B cell (primary cell): ENCODE measurements at regions not wholly inside any gene's neighbourhood (a gene's known extent, or its start where the extent isn't known, plus 50 kb on each side); places are given as distances from the start of the nearest gene placed in this dataset.

Experiments
- ATAC-seq: fragments of 200-7000 bp; cut with Tn5 transposase; one replicate; pipeline ENCODE4 v1.10.0; 2021; ENCODE audit warnings: low read depth, mild to moderate bottlenecking, moderate number of reproducible peaks, moderate library complexity
- CTCF ChIA-PET: fragments of 350-600 bp; sonication (Branson Sonifier 250); formaldehyde crosslinking; loops from one replicate; lab custom pipeline; 2021; ENCODE audit warnings: antibody characterized with exemption, inconsistent platforms; lab: Charles Lee
- POLR2A ChIA-PET: fragments of 350-600 bp; sonication (Branson Sonifier 250); formaldehyde crosslinking; loops from one replicate; lab custom pipeline; 2021; ENCODE audit warnings: antibody characterized with exemption; lab: Charles Lee
- DNase-seq: peaks from one replicate; pipeline ENCODE4 v3.0.0; 2013
- H2AFZ ChIP-seq: 2 replicates; pipeline ENCODE4 v1.6.1; 2012; ENCODE audit warnings: mild to moderate bottlenecking, low read depth, low read length; ENCODE audit not compliant: insufficient read depth, poor library complexity, severe bottlenecking
- H3K27ac ChIP-seq, 2 donors: 1 replicate in 1 of 2; 2 replicates in 1 of 2; pipeline ENCODE4 v1.5.1; 2012 to 2013; ENCODE audit warnings: low read length in 2 of 2, mild to moderate bottlenecking in 2 of 2, moderate library complexity in 1 of 2
- H3K27me3 ChIP-seq, 4 experiments: fragments of 200-600 bp in 1 of 4; sonication (generic) in 1 of 4; replicated peaks in 1 of 4; 1 replicate in 2 of 4; 2 replicates in 2 of 4; pipeline versions ENCODE4 v1.6.1 to v1.7.0; 2013 to 2016; ENCODE audit warnings: low read length in 3 of 4, mild to moderate bottlenecking in 2 of 4, mixed read lengths in 1 of 4, moderate library complexity in 1 of 4; ENCODE audit not compliant: insufficient read depth in 4 of 4, control insufficient read depth in 3 of 4; ENCODE audit errors: control extremely low read depth in 1 of 4
- H3K36me3 ChIP-seq, 2 experiments: replicated peaks in 1 of 2; 1 replicate in 1 of 2; 2 replicates in 1 of 2; pipeline versions ENCODE4 v1.6.1 to v1.7.1; 2013; ENCODE audit warnings: low read length in 1 of 2; ENCODE audit not compliant: insufficient read depth in 2 of 2, control insufficient read depth in 1 of 2; ENCODE audit errors: control extremely low read depth in 1 of 2, extremely low read depth in 1 of 2
- H3K4me1 ChIP-seq, 2 donors: fragments of 200-600 bp in 1 of 2; sonication (generic) in 1 of 2; 1 replicate in 1 of 2; 2 replicates in 1 of 2; pipeline versions ENCODE4 v1.5.1 to v1.6.1; 2013 to 2017; ENCODE audit warnings: low read length in 2 of 2; ENCODE audit not compliant: control insufficient read depth in 2 of 2, insufficient read depth in 2 of 2
- H3K4me2 ChIP-seq: replicated peaks from 2 replicates; pipeline ENCODE3; 2012; ENCODE audit warnings: mild to moderate bottlenecking, low read depth, low read length; ENCODE audit not compliant: poor library complexity, severe bottlenecking
- H3K4me3 ChIP-seq, 5 experiments: fragments of 200-600 bp in 1 of 5; sonication (generic) in 1 of 5; 1 replicate in 3 of 5; 2 replicates in 2 of 5; pipeline versions ENCODE4 v1.5.1 to v1.7.0; 2011 to 2016; ENCODE audit warnings: low read length in 4 of 5, mild to moderate bottlenecking in 4 of 5, low read depth in 2 of 5, control low read depth in 1 of 5, moderate library complexity in 1 of 5; ENCODE audit not compliant: insufficient read depth in 1 of 5; ENCODE audit errors: control extremely low read depth in 1 of 5, extremely low read depth in 1 of 5
- H3K79me2 ChIP-seq: fragments of 200-600 bp; sonication (generic); one replicate; pipeline ENCODE4 v1.6.0; 2016; ENCODE audit warnings: low read length; ENCODE audit not compliant: control insufficient read depth, insufficient read depth
- H3K9ac ChIP-seq: fragments of 200-600 bp; sonication (generic); 2 replicates; pipeline ENCODE4 v1.6.1; 2017; ENCODE audit warnings: mild to moderate bottlenecking, low read length, moderate library complexity
- H3K9me3 ChIP-seq, 3 donors: one replicate each; pipeline versions ENCODE4 v1.6.1 to v1.7.1; 2013; ENCODE audit warnings: low read length in 2 of 3; ENCODE audit not compliant: control insufficient read depth in 2 of 3, insufficient read depth in 1 of 3; ENCODE audit errors: control extremely low read depth in 1 of 3
- H4K20me1 ChIP-seq: 2 replicates; pipeline ENCODE4 v1.6.0; 2012; ENCODE audit warnings: mild to moderate bottlenecking, low read length; ENCODE audit not compliant: insufficient read depth, control insufficient read depth, poor library complexity, severe bottlenecking
- H3K27ac Mint-ChIP-seq: one replicate; pipeline ENCODE4 v1.8.0; 2021; ENCODE audit warnings: mixed read lengths
- H3K27me3 Mint-ChIP-seq: one replicate; pipeline ENCODE4 v1.8.0; 2021; ENCODE audit warnings: mixed read lengths
- H3K4me1 Mint-ChIP-seq: one replicate; pipeline ENCODE4 v1.8.0; 2021; ENCODE audit warnings: mixed read lengths
- H3K4me3 Mint-ChIP-seq: one replicate; pipeline ENCODE4 v1.8.0; 2021; ENCODE audit warnings: mixed read lengths
- H3K9me3 Mint-ChIP-seq: one replicate; pipeline ENCODE4 v1.8.0; 2022; ENCODE audit warnings: mixed read lengths; ENCODE audit not compliant: insufficient read depth
- EZH2 ChIP-seq: IDR thresholded peaks from 2 replicates; pipeline ENCODE4 v1.6.1; 2012; ENCODE audit warnings: borderline replicate concordance, low read depth, mild to moderate bottlenecking, moderate library complexity, low read length; ENCODE audit not compliant: insufficient read depth, poor library complexity, severe bottlenecking
- WGBS: methylation state at CpG from one replicate; pipeline ENCODE4 v1.1.5; 2013; ENCODE audit warnings: missing lambda C conversion rate; ENCODE audit not compliant: insufficient coverage; 5-methylcytosine and 5-hydroxymethylcytosine counted together
- intact Hi-C: fragments of 100-400 bp; cut with micrococcal nuclease; formaldehyde crosslinking; loops from one replicate; pipeline ENCODE4 v1.10.0; 2022
- TF ChIP-seq, protein P1 (sequence below): fragments of 200-600 bp; IDR thresholded peaks from one replicate; pipeline ENCODE4 v1.8.0; 2022; ENCODE audit warnings: antibody characterized with exemption, mild to moderate bottlenecking

DNA sequence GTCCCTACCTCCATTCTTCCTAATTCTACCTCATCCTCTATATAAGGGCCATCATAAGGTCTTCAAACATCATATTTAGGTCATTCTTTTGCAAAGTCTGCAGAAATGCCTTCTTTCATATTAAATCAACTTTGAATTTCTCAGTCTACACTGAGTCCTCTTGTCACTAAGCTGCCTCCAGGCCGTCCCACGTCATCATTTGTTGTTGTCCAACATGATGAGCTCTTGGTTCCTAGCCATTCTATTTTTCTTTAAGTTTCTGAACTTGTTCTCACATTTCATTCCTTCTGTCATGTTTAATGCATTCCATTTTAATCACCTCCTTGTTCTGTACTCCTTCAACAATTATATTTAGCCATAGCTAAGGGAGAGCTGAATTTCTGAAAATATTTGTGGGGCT, 59.2 kb upstream of the PGR start:
- ChIA-PET POLR2A (no interaction called here), CTCF (interaction anchor here (0.7 kb wide), 1 partner anchor 618 kb away, joined by 3 read pairs; no protein-coding TSS in a partner anchor)
- no peaks in the 10 kb centered on the region for H3K27me3 Mint-ChIP-seq

GRCh38 chr11:101188173-101188572, 58.6 kb upstream of the PGR start:
- no peaks in the 10 kb centered on the region for H3K4me1 ChIP-seq
- H3K9me3 ChIP-seq = no peaks in the 10 kb centered on the region
- TF ChIP-seq, protein P1, sequence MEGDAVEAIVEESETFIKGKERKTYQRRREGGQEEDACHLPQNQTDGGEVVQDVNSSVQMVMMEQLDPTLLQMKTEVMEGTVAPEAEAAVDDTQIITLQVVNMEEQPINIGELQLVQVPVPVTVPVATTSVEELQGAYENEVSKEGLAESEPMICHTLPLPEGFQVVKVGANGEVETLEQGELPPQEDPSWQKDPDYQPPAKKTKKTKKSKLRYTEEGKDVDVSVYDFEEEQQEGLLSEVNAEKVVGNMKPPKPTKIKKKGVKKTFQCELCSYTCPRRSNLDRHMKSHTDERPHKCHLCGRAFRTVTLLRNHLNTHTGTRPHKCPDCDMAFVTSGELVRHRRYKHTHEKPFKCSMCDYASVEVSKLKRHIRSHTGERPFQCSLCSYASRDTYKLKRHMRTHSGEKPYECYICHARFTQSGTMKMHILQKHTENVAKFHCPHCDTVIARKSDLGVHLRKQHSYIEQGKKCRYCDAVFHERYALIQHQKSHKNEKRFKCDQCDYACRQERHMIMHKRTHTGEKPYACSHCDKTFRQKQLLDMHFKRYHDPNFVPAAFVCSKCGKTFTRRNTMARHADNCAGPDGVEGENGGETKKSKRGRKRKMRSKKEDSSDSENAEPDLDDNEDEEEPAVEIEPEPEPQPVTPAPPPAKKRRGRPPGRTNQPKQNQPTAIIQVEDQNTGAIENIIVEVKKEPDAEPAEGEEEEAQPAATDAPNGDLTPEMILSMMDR = no peak
- no peak for TF ChIP-seq EZH2
- intact Hi-C loops = no loop called here
- no peak overlapping the region for H3K4me3 ChIP-seq
- Mint-ChIP-seq H3K4me1 (no peaks in the 10 kb centered on the region), H3K9me3 (peaks cover 3% of the 10 kb centered on the region), H3K4me3 (no peak overlapping the region), H3K27me3 (no peaks in the 10 kb centered on the region), H3K27ac (no peak overlapping the region)
- H3K27ac ChIP-seq = no peak overlapping the region
- no peaks in the 10 kb centered on the region for H3K79me2 ChIP-seq
- ATAC-seq (no peak), DNase-seq (no peak)
- POLR2A ChIA-PET = no interaction called here
- WGBS = no CpG with 5 or more reads among the region's 3 CpGs
- H3K9ac ChIP-seq = no peak overlapping the region
- CTCF ChIA-PET = no interaction called here
- H3K27me3 ChIP-seq = no peaks in the 10 kb centered on the region
- H3K4me2 ChIP-seq = no peak overlapping the region
- no peaks in the 10 kb centered on the region for H4K20me1 ChIP-seq
- no peaks in the 10 kb centered on the region for H3K36me3 ChIP-seq
- no peak overlapping the region for H2AFZ ChIP-seq

More for the DNA sequence above, 59.2 kb upstream of the PGR start:
- H3K36me3 ChIP-seq = no peaks in the 10 kb centered on the region
- Mint-ChIP-seq H3K27ac (no peak overlapping the region), H3K4me1 (no peaks in the 10 kb centered on the region), H3K4me3 (no peak overlapping the region), H3K9me3 (peaks cover 3% of the 10 kb centered on the region)
- ATAC-seq (no peak), DNase-seq (no peak)
- no peaks in the 10 kb centered on the region for H3K9me3 ChIP-seq
- no peak overlapping the region for H2AFZ ChIP-seq
- TF ChIP-seq EZH2 = no peak
- TF ChIP-seq, protein P1 = no peak
- H3K9ac ChIP-seq = no peak overlapping the region
- H3K27ac ChIP-seq = no peak overlapping the region
- intact Hi-C loops = no loop called here
- no peaks in the 10 kb centered on the region for H3K27me3 ChIP-seq
- H3K79me2 ChIP-seq = no peaks in the 10 kb centered on the region
- H3K4me3 ChIP-seq = no peak overlapping the region
- H3K4me2 ChIP-seq = no peak overlapping the region
- no peaks in the 10 kb centered on the region for H3K4me1 ChIP-seq
- WGBS = 70% methylated on average over 2 of the region's 2 CpGs
- no peaks in the 10 kb centered on the region for H4K20me1 ChIP-seq
